Duodenal mucosa (tissue), 2 donors: ENCODE measurements at regions not wholly inside any gene's neighbourhood (a gene's known extent, or its start where the extent isn't known, plus 50 kb on each side); places are given as distances from the start of the nearest gene placed in this dataset.

Source experiments
- H3K27ac ChIP-seq: one replicate; pipeline ENCODE4 v1.7.0; 2013; ENCODE audit warnings: low read depth, low read length
- H3K27me3 ChIP-seq, 2 donors: one replicate each; pipeline ENCODE4 v1.7.0; 2013; ENCODE audit warnings: low read length in 2 of 2, control low read depth in 1 of 2; ENCODE audit not compliant: insufficient read depth in 2 of 2, control insufficient read depth in 1 of 2
- H3K36me3 ChIP-seq, 2 donors: one replicate each; pipeline ENCODE4 v1.7.0; 2013; ENCODE audit warnings: low read length in 2 of 2, control low read depth in 1 of 2; ENCODE audit not compliant: insufficient read depth in 2 of 2, control insufficient read depth in 1 of 2
- H3K4me1 ChIP-seq, 2 donors: one replicate each; pipeline ENCODE4 v1.7.0; 2013; ENCODE audit warnings: low read length in 2 of 2, control low read depth in 1 of 2; ENCODE audit not compliant: insufficient read depth in 2 of 2, control insufficient read depth in 1 of 2
- H3K4me3 ChIP-seq, 2 donors: one replicate each; pipeline ENCODE4 v1.7.0; 2013; ENCODE audit warnings: low read length in 2 of 2, low read depth in 1 of 2
- H3K9ac ChIP-seq, 2 donors: one replicate each; pipeline ENCODE4 v1.7.0; 2013; ENCODE audit warnings: low read length in 2 of 2, low read depth in 1 of 2
- H3K9me3 ChIP-seq, 2 donors: one replicate each; pipeline ENCODE4 v1.7.0; 2013; ENCODE audit warnings: low read length in 2 of 2, control low read depth in 1 of 2; ENCODE audit not compliant: control insufficient read depth in 1 of 2

DNA sequence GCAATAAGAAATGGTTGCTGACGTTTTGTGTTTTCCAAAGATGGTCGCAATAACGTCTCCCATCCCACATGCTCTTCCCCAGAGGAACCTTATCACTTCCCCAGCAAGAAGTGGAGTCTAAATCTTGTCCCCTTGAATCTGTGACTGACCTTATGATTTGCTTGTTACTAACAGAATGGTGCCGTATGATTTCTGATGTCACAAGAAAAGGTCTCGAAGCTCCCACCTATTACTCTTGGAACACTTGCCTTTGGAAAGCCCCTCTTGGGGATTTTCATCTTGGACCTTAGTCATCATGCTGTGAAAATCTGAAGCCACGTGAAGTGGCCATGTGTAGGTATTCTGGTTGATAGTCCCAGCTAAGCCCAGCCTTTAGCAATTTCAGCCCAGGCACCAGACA, 86.2 kb upstream of the GLS start:
- Histone ChIP-seq H3K9me3 (no peaks in the 10 kb centered on the region), H3K36me3 (no peaks in the 10 kb centered on the region), H3K27me3 (no peaks in the 10 kb centered on the region), H3K27ac (no peak overlapping the region), H3K4me1 (peaks cover 2 to 4% of the 10 kb centered on the region in 2 donors), H3K4me3 (no peak overlapping the region), H3K9ac (no peak overlapping the region)

DNA sequence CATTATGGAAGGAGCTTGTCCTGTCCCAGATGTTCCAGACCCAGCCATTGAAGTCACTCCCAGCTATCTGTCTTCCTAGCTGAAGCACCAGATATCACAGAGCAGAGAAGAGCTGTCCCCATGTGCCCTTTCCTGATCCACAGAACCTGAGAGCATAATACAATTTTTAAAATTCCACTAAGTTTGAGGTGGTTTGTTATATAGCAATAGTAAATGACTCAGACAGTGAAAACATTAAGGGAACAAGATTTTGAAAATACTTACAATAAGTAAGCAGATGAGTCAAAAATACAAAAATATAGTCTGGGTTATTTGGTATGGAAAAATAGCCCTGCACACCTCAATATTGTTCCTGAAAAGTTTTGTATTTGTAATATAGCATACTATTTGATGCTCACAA, 85.8 kb upstream of the GLS start:
- Histone ChIP-seq H3K27me3 (no peaks in the 10 kb centered on the region), H3K27ac (no peak overlapping the region), H3K9ac (no peak overlapping the region), H3K9me3 (no peaks in the 10 kb centered on the region), H3K4me3 (no peak overlapping the region), H3K36me3 (no peaks in the 10 kb centered on the region), H3K4me1 (no peaks in the 10 kb centered on the region)

DNA sequence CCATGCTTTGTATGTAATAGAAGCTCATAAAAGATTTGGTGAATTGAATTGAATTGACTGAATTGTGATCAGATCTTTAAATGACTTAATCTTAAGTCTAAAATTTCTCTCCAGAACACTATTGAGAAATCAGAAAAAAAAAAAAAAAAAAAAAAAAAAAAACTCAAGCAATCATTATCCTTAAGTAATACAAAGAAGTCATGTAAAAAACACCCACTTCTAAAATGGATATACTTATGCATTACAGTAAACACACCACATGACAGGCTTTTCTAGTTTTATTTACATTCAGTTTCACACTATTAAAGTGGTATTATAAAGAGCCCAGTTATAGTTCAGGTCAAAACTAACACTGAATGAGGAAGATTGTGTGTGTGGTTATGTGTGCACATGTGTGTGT, 84.9 kb upstream of the GLS start:
- Histone ChIP-seq H3K27ac (no peak overlapping the region), H3K9me3 (no peaks in the 10 kb centered on the region), H3K9ac (no peak overlapping the region), H3K4me3 (no peak overlapping the region), H3K4me1 (no peaks in the 10 kb centered on the region), H3K27me3 (no peaks in the 10 kb centered on the region), H3K36me3 (no peaks in the 10 kb centered on the region)

DNA sequence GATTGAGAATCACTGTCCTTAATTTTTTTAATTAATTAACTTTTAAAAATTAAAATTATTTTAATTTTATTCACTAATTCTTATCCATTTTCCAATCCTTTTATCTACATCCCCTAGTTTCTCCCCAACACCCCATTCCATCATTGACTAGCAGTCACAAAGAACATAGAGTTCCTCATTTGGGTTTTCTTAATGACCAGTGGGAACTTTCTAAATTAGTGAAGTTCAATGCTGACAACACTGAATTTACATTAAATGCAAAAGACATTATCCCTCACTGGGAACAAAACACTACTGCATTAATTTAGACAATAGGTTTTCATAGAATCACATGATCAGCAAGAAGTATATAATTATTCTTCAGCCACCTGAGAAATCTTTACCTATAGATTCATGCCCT, 80.6 kb upstream of the GLS start:
- Histone ChIP-seq H3K27ac (no peak overlapping the region), H3K4me3 (no peak overlapping the region), H3K9ac (no peak overlapping the region), H3K36me3 (no peaks in the 10 kb centered on the region), H3K9me3 (no peaks in the 10 kb centered on the region), H3K27me3 (no peaks in the 10 kb centered on the region), H3K4me1 (peaks cover 0 to 6% of the 10 kb centered on the region in 2 donors)

DNA sequence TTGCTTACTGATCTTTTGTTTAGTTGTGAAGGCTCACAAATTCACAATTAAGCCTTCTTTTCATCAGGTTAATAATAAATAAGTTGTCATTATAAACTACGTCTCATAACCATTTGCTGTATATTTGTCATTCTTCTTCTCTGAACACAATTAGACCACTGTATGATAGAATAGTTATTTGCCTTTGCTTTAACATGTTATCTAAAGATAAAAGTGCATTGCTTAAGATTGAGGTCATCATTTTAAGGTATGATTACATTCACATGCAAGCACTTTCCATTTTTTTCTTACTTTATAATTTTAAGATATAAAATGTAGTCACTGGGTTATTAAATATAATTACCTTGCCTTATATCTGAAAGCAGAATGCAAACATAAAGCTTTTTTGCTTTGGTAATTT, 80.1 kb upstream of the GLS start:
- no peaks in the 10 kb centered on the region for H3K9me3 ChIP-seq
- H3K4me1 ChIP-seq = peaks cover 0 to 6% of the 10 kb centered on the region in 2 donors
- no peak overlapping the region for H3K27ac ChIP-seq
- H3K27me3 ChIP-seq = no peaks in the 10 kb centered on the region
- H3K4me3 ChIP-seq = no peak overlapping the region
- no peak overlapping the region for H3K9ac ChIP-seq
- no peaks in the 10 kb centered on the region for H3K36me3 ChIP-seq

DNA sequence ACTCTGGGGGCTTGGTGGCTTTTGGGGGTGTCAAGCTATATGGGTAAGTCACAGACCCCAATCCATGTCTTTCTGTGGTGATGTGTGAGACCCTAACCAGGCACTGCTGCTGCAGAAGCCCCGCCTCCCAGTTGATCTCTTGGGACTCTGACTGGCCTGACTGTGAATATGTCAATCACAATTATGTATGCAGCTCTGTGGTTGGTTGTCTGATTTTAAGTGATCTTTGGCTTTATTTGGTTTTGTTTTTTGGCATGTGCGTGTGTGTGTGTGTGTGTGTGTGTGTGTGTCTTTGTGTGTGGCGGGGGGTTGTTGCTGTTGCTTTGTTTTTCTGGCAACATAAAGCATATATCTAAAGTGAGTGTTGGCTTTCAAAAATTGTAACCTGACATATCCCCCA, 78.5 kb upstream of the GLS start:
- Histone ChIP-seq H3K4me1 (peaks cover 0 to 6% of the 10 kb centered on the region in 2 donors), H3K36me3 (no peaks in the 10 kb centered on the region), H3K4me3 (no peak overlapping the region), H3K9ac (no peak overlapping the region), H3K27me3 (no peaks in the 10 kb centered on the region), H3K9me3 (no peaks in the 10 kb centered on the region), H3K27ac (no peak overlapping the region)

DNA sequence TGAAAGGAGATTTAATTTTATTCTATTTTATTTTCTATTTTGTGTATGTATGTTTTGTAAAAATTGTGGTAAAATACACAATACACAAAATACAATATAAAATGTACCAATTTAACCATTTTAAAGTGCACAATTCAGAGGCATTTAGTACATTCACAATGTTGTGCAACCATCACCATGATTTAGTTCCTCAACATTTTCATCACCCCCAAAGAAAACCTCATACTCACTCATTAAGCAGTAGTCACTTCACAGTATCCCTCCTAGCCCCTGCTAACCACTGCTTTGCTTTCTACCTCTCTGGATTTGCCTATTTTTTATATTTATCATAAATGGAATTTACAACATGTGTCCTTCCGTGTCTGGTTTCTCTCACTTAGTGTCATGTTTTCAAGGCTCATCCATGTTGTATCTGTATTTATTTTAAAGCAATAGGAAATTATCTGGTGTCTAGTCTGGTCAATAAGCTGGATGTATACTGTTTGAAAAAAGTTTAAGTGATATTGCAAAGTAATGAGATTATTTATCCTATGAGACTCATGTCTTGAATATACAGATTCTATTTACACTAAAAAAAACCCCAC, 77.9 kb upstream of the GLS start:
- no peak overlapping the region for H3K4me3 ChIP-seq
- H3K27ac ChIP-seq = no peak overlapping the region
- H3K9me3 ChIP-seq = no peaks in the 10 kb centered on the region
- H3K36me3 ChIP-seq = no peaks in the 10 kb centered on the region
- H3K9ac ChIP-seq = no peak overlapping the region
- no peaks in the 10 kb centered on the region for H3K27me3 ChIP-seq
- H3K4me1 ChIP-seq = peaks cover 4 to 9% of the 10 kb centered on the region in 2 donors

DNA sequence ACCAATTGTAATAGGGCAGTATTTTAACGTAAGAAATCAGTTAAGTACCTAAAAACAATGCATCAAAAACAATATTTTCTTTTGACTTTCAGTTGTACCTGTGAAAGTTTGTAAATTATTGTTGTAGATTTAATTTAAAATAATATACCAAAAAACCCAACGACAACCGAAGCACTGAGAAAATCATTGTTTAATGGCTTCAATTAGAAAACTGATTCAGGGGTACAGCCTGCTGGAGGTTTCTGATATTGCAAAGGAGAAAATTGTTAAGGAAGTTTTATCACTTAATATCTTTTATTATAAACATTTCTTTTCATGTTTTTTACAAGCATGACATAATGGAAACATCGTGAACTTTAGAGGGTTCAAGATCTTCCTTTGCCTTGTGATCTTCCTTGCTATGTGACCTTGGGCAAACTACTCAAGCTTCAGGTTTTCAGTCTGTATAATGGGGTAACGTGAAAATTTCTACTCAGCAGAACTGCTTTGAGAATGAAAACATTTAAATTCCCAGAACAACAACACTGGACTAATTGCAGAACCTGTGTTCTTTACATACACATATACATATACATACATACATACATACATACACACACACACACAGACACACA, 76.3 kb upstream of the GLS start:
- Histone ChIP-seq H3K9me3 (no peaks in the 10 kb centered on the region), H3K4me3 (no peak overlapping the region), H3K27ac (no peak overlapping the region), H3K36me3 (no peaks in the 10 kb centered on the region), H3K9ac (no peak overlapping the region), H3K4me1 (peaks cover 19 to 20% of the 10 kb centered on the region in 2 donors), H3K27me3 (no peaks in the 10 kb centered on the region)

DNA sequence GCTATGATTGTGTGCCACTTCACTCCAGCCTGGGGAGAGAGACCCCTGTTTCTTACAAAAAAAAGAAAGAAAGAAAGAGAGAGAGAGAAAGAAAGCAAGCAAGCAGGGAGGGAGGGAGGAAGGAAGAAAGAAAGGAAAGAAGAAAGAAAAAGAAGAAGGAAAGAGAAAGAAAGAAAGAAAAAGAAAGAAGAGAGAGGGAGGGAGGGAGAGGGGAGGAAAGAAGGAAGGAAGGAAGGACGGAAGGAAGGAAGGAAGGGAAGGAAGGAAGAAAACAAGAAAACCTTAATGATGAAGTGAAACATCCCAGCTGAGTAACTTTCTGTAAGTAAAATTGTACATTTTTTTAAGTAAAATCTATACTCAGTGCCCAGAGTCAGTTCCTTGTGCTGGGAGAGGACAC, 75.5 kb upstream of the GLS start:
- no peaks in the 10 kb centered on the region for H3K36me3 ChIP-seq
- H3K27ac ChIP-seq = no peak overlapping the region
- H3K27me3 ChIP-seq = no peaks in the 10 kb centered on the region
- H3K4me1 ChIP-seq = peaks cover 25 to 27% of the 10 kb centered on the region in 2 donors
- H3K9ac ChIP-seq = no peak overlapping the region
- no peak overlapping the region for H3K4me3 ChIP-seq
- no peaks in the 10 kb centered on the region for H3K9me3 ChIP-seq

DNA sequence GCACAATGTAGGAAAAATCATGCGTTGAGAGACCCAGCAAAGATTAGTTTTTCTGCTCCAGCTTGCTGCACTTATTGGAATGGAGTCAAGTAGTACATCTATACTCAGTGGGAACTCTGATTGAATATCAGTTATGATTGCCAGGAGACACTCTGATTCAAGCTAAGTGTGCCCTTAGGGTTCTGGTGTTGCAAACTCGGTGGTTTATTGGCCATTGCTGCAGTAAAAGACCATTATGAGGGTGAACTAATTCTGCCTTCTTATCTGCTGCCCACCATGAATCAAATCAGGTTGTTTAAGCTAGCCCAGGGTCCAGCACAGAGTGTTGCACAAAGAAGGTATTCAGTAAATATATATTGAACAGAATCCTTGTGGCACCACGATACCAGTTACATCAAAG, 74.8 kb upstream of the GLS start:
- Histone ChIP-seq H3K9ac (no peak overlapping the region), H3K9me3 (no peaks in the 10 kb centered on the region), H3K27me3 (no peaks in the 10 kb centered on the region), H3K27ac (no peak overlapping the region), H3K36me3 (no peaks in the 10 kb centered on the region), H3K4me1 (peaks cover 32 to 34% of the 10 kb centered on the region in 2 donors), H3K4me3 (no peak overlapping the region)
